ENCODE measurements at regions not wholly inside any gene's neighbourhood (a gene's known extent, or its start where the extent isn't known, plus 50 kb on each side); places are given as distances from the start of the nearest gene placed in this dataset.
"Not testable (repeated sequence)": the region's sequence is repeated elsewhere in the genome, so short reads cannot be mapped to it uniquely, and the experiment has no call there.

- no peak for DNase-seq
- no peaks in the 10 kb centered on the region for H3K4me1 ChIP-seq (ENCODE audit: control insufficient read depth, insufficient read depth, low read length)
- H3K27ac ChIP-seq (ENCODE audit: low read length), result no peak overlapping the region
- H3K36me3 ChIP-seq (ENCODE audit: control insufficient read depth, insufficient read depth, low read length), result no peaks in the 10 kb centered on the region
- no CpG with 5 or more reads among the region's 4 CpGs for WGBS (ENCODE audit: insufficient coverage, low lambda C conversion rate)
- H3K27me3 ChIP-seq (ENCODE audit: control insufficient read depth, insufficient read depth, low read length), result no peaks in the 10 kb centered on the region
- no peak overlapping the region for H3K4me3 ChIP-seq (ENCODE audit: low read length)
- no peaks in the 10 kb centered on the region for H3K9me3 ChIP-seq (ENCODE audit: control insufficient read depth, low read depth, low read length)
Measured at GRCh38 chr1:82065916-82066315, 265.2 kb downstream of the ADGRL2 start.

DNA sequence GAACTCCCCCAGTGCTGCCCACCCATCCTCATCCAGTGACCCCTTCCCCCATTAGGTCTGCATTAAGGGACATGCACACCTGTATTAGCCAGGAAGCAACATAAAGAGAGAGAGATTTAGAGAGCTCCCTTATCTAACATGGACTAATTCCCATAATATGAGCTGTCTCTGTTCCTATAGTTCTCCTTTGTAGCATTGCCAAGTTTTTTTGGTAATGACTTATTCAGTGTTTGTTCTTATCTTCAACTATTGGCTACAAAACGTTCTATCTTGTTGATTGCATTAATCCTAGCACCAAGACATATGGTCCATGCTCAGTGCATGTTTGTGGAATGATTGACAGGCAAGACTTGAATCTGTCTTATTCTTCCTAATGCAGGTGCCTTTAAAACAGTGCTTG is 264.0 kb downstream of the ADGRL2 start:
- Histone ChIP-seq H3K27ac (ENCODE audit: low read length) (no peak overlapping the region), H3K9me3 (ENCODE audit: control insufficient read depth, low read depth, low read length) (no peaks in the 10 kb centered on the region), H3K4me1 (ENCODE audit: control insufficient read depth, insufficient read depth, low read length) (no peaks in the 10 kb centered on the region), H3K27me3 (ENCODE audit: control insufficient read depth, insufficient read depth, low read length) (no peaks in the 10 kb centered on the region), H3K4me3 (ENCODE audit: low read length) (no peak overlapping the region), H3K36me3 (ENCODE audit: control insufficient read depth, insufficient read depth, low read length) (no peaks in the 10 kb centered on the region)
- no peak for DNase-seq
- WGBS (ENCODE audit: insufficient coverage, low lambda C conversion rate), result 20% methylated on average over 1 of the region's 1 CpG

- Histone ChIP-seq H3K27ac (ENCODE audit: low read length) (no peak overlapping the region), H3K27me3 (ENCODE audit: control insufficient read depth, insufficient read depth, low read length) (no peaks in the 10 kb centered on the region), H3K4me1 (ENCODE audit: control insufficient read depth, insufficient read depth, low read length) (no peaks in the 10 kb centered on the region), H3K9me3 (ENCODE audit: control insufficient read depth, low read depth, low read length) (no peaks in the 10 kb centered on the region), H3K36me3 (ENCODE audit: control insufficient read depth, insufficient read depth, low read length) (no peaks in the 10 kb centered on the region), H3K4me3 (ENCODE audit: low read length) (no peak overlapping the region)
- no peak for DNase-seq
- WGBS (ENCODE audit: insufficient coverage, low lambda C conversion rate), result no CpG with 5 or more reads among the region's 2 CpGs
Measured at GRCh38 chr1:82062206-82062605, 261.5 kb downstream of the ADGRL2 start.

DNA sequence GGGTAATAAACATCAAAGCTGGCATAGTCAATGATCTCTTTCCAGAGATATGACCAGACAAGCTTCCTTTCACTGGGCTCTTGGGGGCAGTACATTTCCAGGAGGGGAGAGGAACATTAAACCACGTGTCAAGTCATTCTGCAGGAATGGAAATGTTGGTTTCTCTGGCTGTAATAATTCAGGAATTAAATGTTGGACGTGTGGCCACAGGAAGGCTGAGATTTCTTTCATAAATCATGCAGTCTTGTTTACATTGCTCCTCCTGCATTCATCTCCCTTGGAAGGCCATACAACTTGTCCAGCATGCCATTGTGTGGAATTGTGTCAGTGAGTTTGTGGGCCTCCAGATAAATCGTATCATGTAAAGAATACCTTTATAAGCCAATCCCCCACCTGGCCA is 259.2 kb downstream of the ADGRL2 start:
- no peaks in the 10 kb centered on the region for H3K4me1 ChIP-seq (ENCODE audit: control insufficient read depth, insufficient read depth, low read length)
- WGBS (ENCODE audit: insufficient coverage, low lambda C conversion rate), result no CpG with 5 or more reads among the region's 3 CpGs
- H3K27ac ChIP-seq (ENCODE audit: low read length), result no peak overlapping the region
- H3K9me3 ChIP-seq (ENCODE audit: control insufficient read depth, low read depth, low read length), result no peaks in the 10 kb centered on the region
- H3K27me3 ChIP-seq (ENCODE audit: control insufficient read depth, insufficient read depth, low read length), result no peaks in the 10 kb centered on the region
- no peak overlapping the region for H3K4me3 ChIP-seq (ENCODE audit: low read length)
- no peaks in the 10 kb centered on the region for H3K36me3 ChIP-seq (ENCODE audit: control insufficient read depth, insufficient read depth, low read length)
- DNase-seq, result no peak

DNA sequence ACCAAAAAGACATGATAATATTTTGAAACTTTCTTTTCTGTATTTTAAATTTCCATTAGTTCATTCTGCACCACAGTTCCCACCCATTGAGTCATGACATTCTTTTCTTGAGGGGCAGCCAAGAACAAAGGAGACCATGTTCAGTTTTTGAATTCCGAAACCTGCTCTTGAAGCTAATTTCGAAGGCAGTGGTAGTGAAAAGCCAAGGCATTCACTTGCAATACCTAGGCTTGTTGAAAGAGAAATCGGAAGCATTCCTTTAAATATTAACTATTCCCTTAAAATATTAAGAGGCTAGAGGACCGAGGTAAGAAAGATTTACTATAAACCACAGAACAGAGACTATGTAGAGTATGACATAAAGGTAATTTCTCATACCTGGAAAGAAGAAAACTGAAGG is 256.3 kb downstream of the ADGRL2 start:
- H3K36me3 ChIP-seq (ENCODE audit: control insufficient read depth, insufficient read depth, low read length), result no peaks in the 10 kb centered on the region
- no peak overlapping the region for H3K4me3 ChIP-seq (ENCODE audit: low read length)
- WGBS (ENCODE audit: insufficient coverage, low lambda C conversion rate), result 90% methylated on average over 2 of the region's 4 CpGs
- H3K4me1 ChIP-seq (ENCODE audit: control insufficient read depth, insufficient read depth, low read length), result no peaks in the 10 kb centered on the region
- H3K27me3 ChIP-seq (ENCODE audit: control insufficient read depth, insufficient read depth, low read length), result no peaks in the 10 kb centered on the region
- no peak overlapping the region for H3K27ac ChIP-seq (ENCODE audit: low read length)
- H3K9me3 ChIP-seq (ENCODE audit: control insufficient read depth, low read depth, low read length), result no peaks in the 10 kb centered on the region
- no peak for DNase-seq

GRCh38 chr1:82055375-82055774 is 254.6 kb downstream of the ADGRL2 start:
- H3K4me1 ChIP-seq (ENCODE audit: control insufficient read depth, insufficient read depth, low read length); H3K27ac ChIP-seq (ENCODE audit: low read length); H3K27me3 ChIP-seq (ENCODE audit: control insufficient read depth, insufficient read depth, low read length); DNase-seq; H3K9me3 ChIP-seq (ENCODE audit: control insufficient read depth, low read depth, low read length); H3K36me3 ChIP-seq (ENCODE audit: control insufficient read depth, insufficient read depth, low read length); H3K4me3 ChIP-seq (ENCODE audit: low read length): not testable (repeated sequence)
- WGBS (ENCODE audit: insufficient coverage, low lambda C conversion rate), result 88% methylated on average over 2 of the region's 4 CpGs

DNA sequence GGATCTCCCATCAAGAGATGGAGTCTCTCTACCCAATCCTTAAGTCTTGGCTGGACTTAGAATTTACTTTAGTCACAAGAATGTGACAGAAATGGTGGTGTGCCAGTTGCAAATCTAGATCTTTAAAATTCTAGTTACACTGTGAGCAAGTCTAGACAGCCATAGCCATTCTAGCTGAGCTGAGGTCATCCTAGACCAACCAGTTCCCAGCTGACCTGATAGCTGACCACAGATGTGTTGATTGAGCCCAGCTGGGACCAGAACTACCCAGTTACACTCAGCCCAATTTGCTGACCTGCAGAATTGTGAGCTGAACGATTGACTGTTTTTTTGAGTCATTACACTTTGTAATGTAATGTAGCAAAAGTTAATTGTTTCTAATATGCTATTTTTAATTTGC is 251.8 kb downstream of the ADGRL2 start:
- no peaks in the 10 kb centered on the region for H3K27me3 ChIP-seq (ENCODE audit: control insufficient read depth, insufficient read depth, low read length)
- H3K4me1 ChIP-seq (ENCODE audit: control insufficient read depth, insufficient read depth, low read length), result no peaks in the 10 kb centered on the region
- no peak for DNase-seq
- no CpG with 5 or more reads among the region's 1 CpG for WGBS (ENCODE audit: insufficient coverage, low lambda C conversion rate)
- no peaks in the 10 kb centered on the region for H3K36me3 ChIP-seq (ENCODE audit: control insufficient read depth, insufficient read depth, low read length)
- no peak overlapping the region for H3K27ac ChIP-seq (ENCODE audit: low read length)
- H3K4me3 ChIP-seq (ENCODE audit: low read length), result no peak overlapping the region
- H3K9me3 ChIP-seq (ENCODE audit: control insufficient read depth, low read depth, low read length), result no peaks in the 10 kb centered on the region

GRCh38 chr1:82048596-82048995 is 247.9 kb downstream of the ADGRL2 start:
- WGBS (ENCODE audit: insufficient coverage, low lambda C conversion rate), result no CpG with 5 or more reads among the region's 8 CpGs
- Histone ChIP-seq H3K4me3 (ENCODE audit: low read length) (no peak overlapping the region), H3K9me3 (ENCODE audit: control insufficient read depth, low read depth, low read length) (no peaks in the 10 kb centered on the region), H3K36me3 (ENCODE audit: control insufficient read depth, insufficient read depth, low read length) (no peaks in the 10 kb centered on the region), H3K27me3 (ENCODE audit: control insufficient read depth, insufficient read depth, low read length) (no peaks in the 10 kb centered on the region), H3K27ac (ENCODE audit: low read length) (no peak overlapping the region), H3K4me1 (ENCODE audit: control insufficient read depth, insufficient read depth, low read length) (no peaks in the 10 kb centered on the region)
- DNase-seq, result no peak

DNA sequence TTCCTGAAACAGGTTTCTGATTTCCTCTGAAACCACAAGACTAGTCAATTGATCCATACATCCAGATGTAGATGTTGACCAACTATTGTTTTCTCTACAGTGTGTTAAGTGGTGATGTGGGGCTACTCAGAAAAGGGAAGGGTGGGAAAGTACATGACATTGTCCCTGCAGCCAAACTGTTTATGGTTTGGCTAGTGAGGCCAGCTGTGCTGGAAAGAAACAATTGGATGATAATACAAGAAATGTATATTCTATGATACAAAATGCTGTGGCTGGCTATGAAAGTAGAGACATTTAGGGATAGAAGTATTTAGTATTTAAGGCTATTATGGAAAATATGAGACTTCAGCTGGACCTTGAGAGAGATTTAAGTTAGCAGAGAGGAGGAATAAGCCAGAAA is 244.5 kb downstream of the ADGRL2 start:
- no peaks in the 10 kb centered on the region for H3K9me3 ChIP-seq (ENCODE audit: control insufficient read depth, low read depth, low read length)

DNA sequence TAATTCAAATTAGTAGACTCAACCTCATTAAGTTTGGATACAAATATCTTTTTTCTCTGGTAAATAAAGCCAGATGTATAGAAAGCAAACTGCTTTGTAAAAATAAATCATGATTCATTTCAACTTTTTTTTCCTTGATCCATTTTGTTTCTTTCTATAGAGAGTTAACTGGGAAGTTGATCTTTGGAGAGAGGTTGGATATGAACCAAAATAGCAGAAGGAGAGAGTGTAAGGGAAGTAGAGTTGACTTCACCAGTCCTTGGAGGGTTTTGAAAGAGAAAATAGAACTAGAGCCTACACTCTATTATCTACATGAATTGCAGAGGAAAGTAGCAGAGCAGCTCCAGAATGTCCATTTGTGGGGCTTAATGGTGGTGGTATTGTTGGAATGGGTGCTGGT is 243.8 kb downstream of the ADGRL2 start:
- H3K27ac ChIP-seq (ENCODE audit: low read length), result no peak overlapping the region
- DNase-seq, result no peak
- no peaks in the 10 kb centered on the region for H3K4me1 ChIP-seq (ENCODE audit: control insufficient read depth, insufficient read depth, low read length)
- H3K27me3 ChIP-seq (ENCODE audit: control insufficient read depth, insufficient read depth, low read length), result peaks cover 12% of the 10 kb centered on the region
- H3K9me3 ChIP-seq (ENCODE audit: control insufficient read depth, low read depth, low read length), result no peaks in the 10 kb centered on the region
- H3K36me3 ChIP-seq (ENCODE audit: control insufficient read depth, insufficient read depth, low read length), result no peaks in the 10 kb centered on the region
- H3K4me3 ChIP-seq (ENCODE audit: low read length), result no peak overlapping the region

More for the DNA sequence above, 244.5 kb downstream of the ADGRL2 start:
- Histone ChIP-seq H3K4me3 (ENCODE audit: low read length) (no peak overlapping the region), H3K36me3 (ENCODE audit: control insufficient read depth, insufficient read depth, low read length) (no peaks in the 10 kb centered on the region), H3K27me3 (ENCODE audit: control insufficient read depth, insufficient read depth, low read length) (peaks cover 12% of the 10 kb centered on the region), H3K27ac (ENCODE audit: low read length) (no peak overlapping the region), H3K4me1 (ENCODE audit: control insufficient read depth, insufficient read depth, low read length) (no peaks in the 10 kb centered on the region)
- DNase-seq, result no peak

DNA sequence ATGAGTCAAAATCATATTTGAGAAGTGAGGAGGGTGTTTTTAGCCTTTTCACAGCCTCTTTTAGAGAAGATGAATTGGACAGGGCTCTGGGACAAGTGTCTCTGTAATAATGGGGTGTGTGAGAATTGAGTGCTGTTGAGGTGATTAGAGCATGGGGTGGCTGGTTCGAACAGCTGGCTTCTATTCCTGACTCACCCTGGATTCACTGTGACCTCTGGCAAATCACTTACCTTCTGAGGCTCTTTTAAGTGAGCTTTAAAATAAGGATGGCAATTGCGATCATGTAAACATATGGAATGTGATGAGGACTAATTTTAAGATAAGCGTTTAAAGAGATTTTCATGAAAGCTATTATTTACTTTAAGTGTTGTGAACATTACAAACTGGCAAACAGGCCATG is 243.4 kb downstream of the ADGRL2 start:
- H3K9me3 ChIP-seq (ENCODE audit: control insufficient read depth, low read depth, low read length), result no peaks in the 10 kb centered on the region
- H3K4me1 ChIP-seq (ENCODE audit: control insufficient read depth, insufficient read depth, low read length), result no peaks in the 10 kb centered on the region
- H3K27ac ChIP-seq (ENCODE audit: low read length), result no peak overlapping the region
- no peaks in the 10 kb centered on the region for H3K36me3 ChIP-seq (ENCODE audit: control insufficient read depth, insufficient read depth, low read length)
- H3K27me3 ChIP-seq (ENCODE audit: control insufficient read depth, insufficient read depth, low read length), result peaks cover 12% of the 10 kb centered on the region
- no CpG with 5 or more reads among the region's 3 CpGs for WGBS (ENCODE audit: insufficient coverage, low lambda C conversion rate)
- no peak for DNase-seq
- no peak overlapping the region for H3K4me3 ChIP-seq (ENCODE audit: low read length)
